HL-60 (cell line): ENCODE measurements at regions not wholly inside any gene's neighbourhood (a gene's known extent, or its start where the extent isn't known, plus 50 kb on each side); places are given as distances from the start of the nearest gene placed in this dataset.

ENCODE experiments used
- DNase-seq, 2 experiments: peaks; one replicate each; pipeline ENCODE4 v3.0.0-alpha.2; 2010 to 2020; ENCODE audit warnings: low read depth in 1 of 2, low spot score in 1 of 2
- H3K27ac ChIP-seq: fragments of 250-450 bp; sonication (Bioruptor Pico); replicated peaks from 2 replicates; pipeline ENCODE4 v1.5.1; 2020; ENCODE audit warnings: mild to moderate bottlenecking, moderate library complexity
- H3K27me3 ChIP-seq: fragments of 250-450 bp; sonication (Bioruptor Pico); 2 replicates; pipeline ENCODE4 v1.5.1; 2021; ENCODE audit warnings: mild to moderate bottlenecking, moderate library complexity; ENCODE audit not compliant: insufficient read depth, poor library complexity, severe bottlenecking
- H3K4me3 ChIP-seq: replicated peaks from 2 replicates; pipeline ENCODE4 v1.5.1; 2011; ENCODE audit warnings: mild to moderate bottlenecking, control low read depth, low read length; ENCODE audit not compliant: insufficient read depth
- CTCF ChIP-seq: IDR thresholded peaks from one replicate; pipeline ENCODE4 v1.5.1; 2011; ENCODE audit warnings: low read length, control low read depth, inconsistent platforms; ENCODE audit not compliant: insufficient read depth
- GABPA ChIP-seq: IDR thresholded peaks from 2 replicates; pipeline ENCODE4 v1.6.1; 2012; ENCODE audit warnings: low read depth
- POLR2AphosphoS5 ChIP-seq: IDR thresholded peaks from 2 replicates; pipeline ENCODE4 v1.6.1; 2012; ENCODE audit warnings: low read depth
- SPI1 ChIP-seq: IDR thresholded peaks from 2 replicates; pipeline ENCODE4 v1.6.1; 2012; ENCODE audit warnings: low read depth, mild to moderate bottlenecking, borderline replicate concordance
- TF ChIP-seq, protein P1 (sequence below): IDR thresholded peaks from 2 replicates; pipeline ENCODE4 v1.6.1; 2012; ENCODE audit warnings: low read depth; ENCODE audit not compliant: insufficient replicate concordance

DNA sequence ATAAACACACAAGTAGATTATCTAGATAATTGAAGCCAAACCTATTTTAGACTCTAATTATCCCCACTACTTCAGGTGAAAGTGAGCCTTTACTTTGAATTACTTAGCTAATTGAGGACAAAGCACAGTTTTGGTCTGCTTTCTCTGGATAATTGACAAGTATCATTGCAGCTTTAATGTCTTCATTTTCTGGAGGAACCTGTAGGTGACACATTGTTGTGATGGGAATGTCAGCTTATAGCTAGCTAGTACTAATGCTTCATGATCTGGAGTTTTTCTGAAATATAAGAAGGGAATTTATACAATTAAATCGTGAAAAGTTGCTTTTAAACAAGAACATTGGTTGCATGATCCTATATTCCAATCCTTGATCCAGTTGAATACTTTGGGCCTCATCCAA is 319.3 kb upstream of the CITED2 start:
- H3K4me3 ChIP-seq = no peak overlapping the region
- TF ChIP-seq POLR2AphosphoS5 (no peak), CTCF (no peak), SPI1 (no peak), GABPA (no peak)
- TF ChIP-seq, protein P1, sequence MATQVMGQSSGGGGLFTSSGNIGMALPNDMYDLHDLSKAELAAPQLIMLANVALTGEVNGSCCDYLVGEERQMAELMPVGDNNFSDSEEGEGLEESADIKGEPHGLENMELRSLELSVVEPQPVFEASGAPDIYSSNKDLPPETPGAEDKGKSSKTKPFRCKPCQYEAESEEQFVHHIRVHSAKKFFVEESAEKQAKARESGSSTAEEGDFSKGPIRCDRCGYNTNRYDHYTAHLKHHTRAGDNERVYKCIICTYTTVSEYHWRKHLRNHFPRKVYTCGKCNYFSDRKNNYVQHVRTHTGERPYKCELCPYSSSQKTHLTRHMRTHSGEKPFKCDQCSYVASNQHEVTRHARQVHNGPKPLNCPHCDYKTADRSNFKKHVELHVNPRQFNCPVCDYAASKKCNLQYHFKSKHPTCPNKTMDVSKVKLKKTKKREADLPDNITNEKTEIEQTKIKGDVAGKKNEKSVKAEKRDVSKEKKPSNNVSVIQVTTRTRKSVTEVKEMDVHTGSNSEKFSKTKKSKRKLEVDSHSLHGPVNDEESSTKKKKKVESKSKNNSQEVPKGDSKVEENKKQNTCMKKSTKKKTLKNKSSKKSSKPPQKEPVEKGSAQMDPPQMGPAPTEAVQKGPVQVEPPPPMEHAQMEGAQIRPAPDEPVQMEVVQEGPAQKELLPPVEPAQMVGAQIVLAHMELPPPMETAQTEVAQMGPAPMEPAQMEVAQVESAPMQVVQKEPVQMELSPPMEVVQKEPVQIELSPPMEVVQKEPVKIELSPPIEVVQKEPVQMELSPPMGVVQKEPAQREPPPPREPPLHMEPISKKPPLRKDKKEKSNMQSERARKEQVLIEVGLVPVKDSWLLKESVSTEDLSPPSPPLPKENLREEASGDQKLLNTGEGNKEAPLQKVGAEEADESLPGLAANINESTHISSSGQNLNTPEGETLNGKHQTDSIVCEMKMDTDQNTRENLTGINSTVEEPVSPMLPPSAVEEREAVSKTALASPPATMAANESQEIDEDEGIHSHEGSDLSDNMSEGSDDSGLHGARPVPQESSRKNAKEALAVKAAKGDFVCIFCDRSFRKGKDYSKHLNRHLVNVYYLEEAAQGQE = no peak
- no peak overlapping the region for H3K27ac ChIP-seq
- H3K27me3 ChIP-seq = no peaks in the 10 kb centered on the region
- no peak for DNase-seq

DNA sequence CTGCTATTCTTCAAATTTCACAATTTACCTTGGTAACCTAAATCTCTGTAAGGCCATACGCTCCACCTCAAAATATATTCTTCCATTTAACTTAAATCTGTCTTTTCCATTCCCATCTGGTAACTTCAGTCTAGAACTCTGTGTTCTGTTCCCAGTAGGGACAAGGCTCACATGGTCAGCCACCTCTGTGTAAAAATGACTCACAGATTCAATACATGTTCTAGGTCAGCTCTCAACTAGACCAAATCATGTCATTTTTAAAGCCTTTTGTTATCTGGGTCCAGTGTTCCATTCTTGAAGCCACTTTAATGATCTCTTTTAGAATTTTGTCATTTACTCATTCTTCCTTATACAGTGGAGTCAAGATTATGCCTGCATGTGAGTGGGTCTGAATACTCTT is 315.6 kb upstream of the CITED2 start:
- Histone ChIP-seq H3K4me3 (no peak overlapping the region), H3K27ac (no peak overlapping the region), H3K27me3 (no peaks in the 10 kb centered on the region)
- no peak for DNase-seq
- no peak for TF ChIP-seq SPI1
- TF ChIP-seq, protein P1 = no peak
- TF ChIP-seq POLR2AphosphoS5 = no peak
- TF ChIP-seq GABPA = no peak
- TF ChIP-seq CTCF = no peak

- Histone ChIP-seq H3K27ac (no peak overlapping the region), H3K4me3 (no peak overlapping the region), H3K27me3 (no peaks in the 10 kb centered on the region)
- DNase-seq = no peak
- no peak for TF ChIP-seq SPI1
- no peak for TF ChIP-seq CTCF
- no peak for TF ChIP-seq GABPA
- no peak for TF ChIP-seq POLR2AphosphoS5
- TF ChIP-seq, protein P1 = no peak
Measured at GRCh38 chr6:139687055-139687454, 312.6 kb upstream of the CITED2 start.
